Umbilical cord (tissue), 1 donor: ENCODE measurements at regions not wholly inside any gene's neighbourhood (a gene's known extent, or its start where the extent isn't known, plus 50 kb on each side); places are given as distances from the start of the nearest gene placed in this dataset.
A peak's percentile ranks its signal among the peaks of the same experiment; 100 is the strongest.
"Not testable (repeated sequence)": the region's sequence is repeated elsewhere in the genome, so short reads cannot be mapped to it uniquely, and the experiment has no call there.

ENCODE experiments used
- DNase-seq: peaks from one replicate; pipeline ENCODE4 v3.0.0-alpha.2; 2015; ENCODE audit warnings: low spot score

GRCh38 chr1:192418552-192419285 lies 101.9 kb downstream of the RGS21 start:
- DNase-seq = no peak

DNA sequence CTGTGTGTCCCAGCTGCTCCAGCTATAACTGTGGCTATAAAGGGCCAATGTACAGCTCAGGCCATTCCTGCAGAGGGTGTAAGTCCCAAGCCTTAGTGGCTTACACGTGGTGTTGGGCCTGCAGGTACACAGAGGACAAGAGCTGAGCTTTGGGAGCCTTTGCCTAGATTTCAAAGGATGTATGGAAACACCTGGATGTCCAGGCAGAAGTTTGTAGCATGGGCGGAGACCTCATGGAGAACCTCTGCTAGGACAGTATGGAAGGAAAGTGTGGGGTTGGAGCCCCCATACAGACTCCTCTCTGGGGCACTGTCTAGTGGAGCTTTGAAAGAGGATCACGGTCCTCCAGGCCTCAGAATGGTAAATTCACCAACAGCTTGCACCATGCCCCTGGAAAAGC lies 113.9 kb downstream of the RGS21 start:
- no peak for DNase-seq

- no peak for DNase-seq
Observed at GRCh38 chr1:192435704-192436103, 118.9 kb downstream of the RGS21 start.

- no peak for DNase-seq
Observed at GRCh38 chr1:192436441-192437078, 119.8 kb downstream of the RGS21 start.

GRCh38 chr1:192438737-192439136 lies 121.9 kb downstream of the RGS21 start:
- DNase-seq = no peak

DNA sequence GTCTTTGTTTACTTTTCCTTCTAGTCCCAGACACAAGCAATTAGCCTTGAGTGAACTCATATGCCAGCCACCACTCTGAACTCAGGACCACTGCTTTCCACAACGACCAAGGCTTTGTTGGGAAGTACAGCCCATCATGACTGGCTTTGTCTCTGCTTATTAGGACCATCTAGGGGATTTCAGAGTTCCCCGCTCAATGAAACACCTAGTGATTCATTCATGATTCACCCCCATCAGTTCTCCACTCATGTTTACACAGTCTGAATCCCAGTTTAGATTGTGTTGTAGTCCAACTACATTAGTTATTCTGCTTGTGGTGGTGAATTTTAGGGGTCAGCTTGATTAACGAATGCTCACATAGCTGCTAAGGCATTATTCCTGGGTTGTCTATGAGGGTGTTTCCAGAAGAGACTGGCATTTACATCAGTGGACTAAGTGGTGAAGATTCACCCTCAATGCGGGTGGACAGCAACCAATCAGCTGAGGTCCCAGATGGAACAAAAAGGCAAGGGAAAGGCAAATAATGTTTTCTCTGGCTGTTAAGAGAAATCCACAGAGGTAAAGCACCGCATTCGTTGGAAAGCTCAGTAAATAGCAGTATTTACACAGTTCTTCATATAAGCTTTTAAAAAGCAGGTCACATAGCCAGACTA lies 122.7 kb downstream of the RGS21 start:
- no peak for DNase-seq

DNA sequence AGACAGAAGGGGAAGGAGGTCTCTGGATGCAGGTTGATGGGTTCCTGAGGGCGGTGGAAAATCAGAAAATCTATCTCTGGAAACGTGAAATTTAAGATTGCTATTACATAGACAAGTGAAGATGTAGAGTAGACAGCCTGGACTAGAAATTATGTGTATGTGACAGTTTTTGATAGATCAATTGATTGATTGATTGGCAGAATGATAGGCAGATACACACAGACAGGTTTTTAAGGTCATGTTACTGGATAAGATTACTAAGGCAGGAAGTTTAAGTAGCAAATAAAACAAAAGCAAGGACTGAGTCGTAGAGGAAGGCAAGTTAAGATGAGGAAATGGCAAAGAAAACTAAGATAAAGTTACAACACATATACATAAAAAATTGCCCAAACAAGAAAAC lies 124.7 kb downstream of the RGS21 start:
- DNase-seq = no peak

DNA sequence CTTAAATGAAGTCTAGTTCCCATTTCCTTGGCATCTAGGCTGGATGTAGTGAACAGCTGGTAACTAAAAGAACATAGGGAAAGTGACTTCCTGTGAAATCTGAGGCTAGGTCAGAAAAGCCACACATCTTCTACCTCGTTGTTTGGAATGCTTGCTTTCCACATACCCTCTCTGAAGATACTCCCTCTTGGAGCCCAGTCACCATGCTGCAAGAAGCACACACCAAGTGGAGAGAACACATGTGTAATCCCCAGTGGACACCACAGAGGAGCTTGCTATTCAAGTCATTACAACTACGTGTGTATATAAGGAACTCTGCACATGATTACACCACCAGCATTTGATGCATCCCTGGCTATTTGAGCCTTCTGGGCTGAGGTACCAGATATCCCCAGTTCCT lies 125.9 kb downstream of the RGS21 start:
- no peak for DNase-seq

GRCh38 chr1:192443616-192444015 lies 126.8 kb downstream of the RGS21 start:
- DNase-seq = no peak

DNA sequence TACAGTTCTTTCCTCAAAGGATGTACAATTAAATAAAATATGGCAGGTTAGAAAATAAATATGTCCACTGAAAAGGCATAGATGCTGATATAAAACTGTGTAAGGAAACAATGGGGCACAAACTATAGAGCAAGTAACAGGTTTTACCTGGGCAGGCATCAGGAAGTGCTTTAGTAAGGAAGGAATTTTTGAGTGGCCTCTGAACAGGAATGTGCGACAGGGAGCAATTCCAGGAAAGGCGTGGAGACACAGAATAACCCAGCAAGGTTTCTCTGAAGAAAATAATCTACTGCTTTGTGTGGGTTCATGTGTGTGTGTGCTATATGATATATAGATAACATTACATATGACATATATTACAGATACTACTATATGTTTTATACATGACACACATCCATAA lies 128.4 kb downstream of the RGS21 start:
- no peak for DNase-seq

GRCh38 chr1:192445839-192446489 lies 129.2 kb downstream of the RGS21 start:
- peak; percentile 47 for DNase-seq

- DNase-seq = no peak
Observed at GRCh38 chr1:192448026-192448578, 127.5 kb upstream of the RGS1 start.

- DNase-seq = peak; percentile 13
Observed at GRCh38 chr1:192453360-192453992, 122.1 kb upstream of the RGS1 start.

DNA sequence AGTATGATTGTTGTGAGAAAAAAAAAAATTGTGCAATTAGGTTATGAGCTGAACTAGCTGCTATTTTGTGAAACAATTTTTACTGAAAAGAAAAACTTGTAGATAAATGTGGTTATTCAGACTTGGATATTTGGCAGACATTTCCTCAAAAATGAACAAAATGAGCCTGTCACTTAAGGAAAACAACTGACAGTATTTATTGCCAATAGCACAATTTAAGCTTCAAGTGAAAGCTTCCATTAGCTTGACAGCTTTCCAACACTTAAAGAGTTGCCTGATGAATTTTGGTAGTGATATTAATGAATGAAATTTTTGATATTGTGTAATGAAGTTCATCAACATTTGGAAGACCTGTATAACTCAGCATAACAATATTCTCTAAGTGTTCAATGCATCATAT lies 116.1 kb upstream of the RGS1 start:
- DNase-seq = no peak

- no peak for DNase-seq
Observed at GRCh38 chr1:192461684-192462083, 113.9 kb upstream of the RGS1 start.

GRCh38 chr1:192462616-192463015 lies 113.0 kb upstream of the RGS1 start:
- peak; percentile 75 for DNase-seq

GRCh38 chr1:192463661-192464060 lies 111.9 kb upstream of the RGS1 start:
- no peak for DNase-seq

DNA sequence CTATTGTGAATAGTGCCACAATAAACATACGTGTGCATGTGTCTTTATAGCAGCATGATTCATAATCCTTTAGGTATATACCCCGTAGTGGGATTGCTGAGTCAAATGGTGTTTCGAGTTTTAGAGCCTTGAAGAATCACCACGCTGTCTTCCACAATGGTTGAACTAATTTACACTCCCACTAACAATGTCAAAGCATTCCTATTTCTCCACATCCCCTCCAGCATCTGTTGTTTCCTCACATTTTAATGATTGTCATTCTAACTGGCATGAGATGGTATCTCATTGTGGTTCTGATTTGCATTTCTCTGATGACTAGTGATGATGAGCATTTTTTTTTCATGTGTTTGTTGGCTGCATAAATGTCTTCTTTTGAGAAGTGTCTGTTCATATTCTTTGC lies 110.4 kb upstream of the RGS1 start:
- DNase-seq = not testable (repeated sequence)

DNA sequence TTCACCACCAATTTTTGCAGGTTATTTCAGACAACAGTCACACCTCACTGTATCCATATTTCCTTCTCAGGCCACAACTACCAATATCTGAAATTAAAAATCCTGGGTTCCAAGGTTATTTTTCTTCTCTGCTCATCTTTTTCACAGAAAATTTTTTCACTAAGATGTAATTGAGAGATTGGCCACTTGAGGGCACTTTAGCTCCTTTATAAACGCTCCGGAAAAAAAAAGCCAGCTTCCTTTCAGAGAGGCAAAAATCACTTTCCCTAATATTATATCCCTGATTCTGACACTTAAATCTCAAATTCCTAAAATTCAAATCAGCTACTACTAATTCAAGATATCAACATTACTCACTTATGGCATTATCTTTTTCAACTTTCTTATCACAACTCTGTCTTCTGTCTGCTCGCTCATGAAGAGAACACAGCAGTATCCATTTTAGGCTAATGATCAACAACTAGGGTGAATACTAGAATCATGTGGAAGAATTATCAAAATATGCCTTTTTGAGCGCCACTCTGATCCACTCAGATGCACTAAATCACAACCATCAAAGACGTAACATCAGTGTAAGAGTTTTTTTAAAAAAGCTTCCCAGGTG lies 101.4 kb upstream of the RGS1 start:
- peak; percentile 65 for DNase-seq

- DNase-seq = no peak
Observed at GRCh38 chr1:192475329-192475728, 100.2 kb upstream of the RGS1 start.

DNA sequence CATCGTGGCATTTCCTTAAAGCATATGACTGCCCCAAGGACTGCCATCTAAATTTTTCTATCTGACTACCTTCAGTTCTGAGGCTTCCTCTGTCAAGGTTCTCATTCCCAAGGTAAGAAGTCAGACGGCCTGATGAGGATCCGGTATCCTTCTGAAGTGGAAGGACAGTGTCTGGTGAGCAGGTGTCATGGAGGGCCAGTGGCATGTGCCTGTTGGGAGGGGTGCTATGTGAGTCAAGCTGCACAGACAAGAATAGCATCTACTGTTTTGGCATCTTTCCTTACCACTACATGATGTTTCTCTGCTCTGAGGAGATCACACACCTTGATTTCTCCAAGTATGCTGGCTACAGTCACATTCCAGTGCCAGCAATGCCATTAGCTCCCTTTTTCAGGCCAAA lies 99.6 kb upstream of the RGS1 start:
- DNase-seq = no peak
